SK-N-SH treated with all-trans-retinoic acid at 6 μM for 48 hours (cell line): ENCODE measurements at regions not wholly inside any gene's neighbourhood (a gene's known extent, or its start where the extent isn't known, plus 50 kb on each side); places are given as distances from the start of the nearest gene placed in this dataset.

Experiments used
- ATAC-seq: fragments of 200-7000 bp; cut with Tn5 transposase; 3 replicates; pipeline ENCODE4 v1.9.1; 2020; ENCODE audit warnings: mild to moderate bottlenecking, moderate library complexity
- BACH2 ChIP-seq: fragments of 250-450 bp; sonication (Bioruptor Pico); IDR thresholded peaks from 2 replicates; pipeline ENCODE4 v1.9.0; 2021; ENCODE audit warnings: mild to moderate bottlenecking, borderline replicate concordance
- CSDC2 ChIP-seq: fragments of 250-450 bp; sonication (Bioruptor Pico); IDR thresholded peaks from 2 replicates; pipeline ENCODE4 v1.5.0; 2020; ENCODE audit warnings: mild to moderate bottlenecking, moderate library complexity
- ESRRG ChIP-seq: fragments of 250-450 bp; sonication (Bioruptor Pico); IDR thresholded peaks from 2 replicates; pipeline ENCODE4 v1.6.1; 2021; ENCODE audit warnings: mild to moderate bottlenecking
- ISL1 ChIP-seq: fragments of 250-450 bp; sonication (Bioruptor Pico); IDR thresholded peaks from 2 replicates; pipeline ENCODE4 v2.1.2; 2022; ENCODE audit warnings: mild to moderate bottlenecking, moderate library complexity
- OSR1 ChIP-seq: fragments of 250-450 bp; sonication (Bioruptor Pico); IDR thresholded peaks from 2 replicates; pipeline ENCODE4 v1.8.0; 2022; ENCODE audit warnings: moderate library complexity, mild to moderate bottlenecking, inconsistent platforms
- PPARA ChIP-seq: fragments of 250-450 bp; sonication (Bioruptor Pico); IDR thresholded peaks from 2 replicates; pipeline ENCODE4 v1.5.0; 2020; ENCODE audit warnings: mild to moderate bottlenecking, borderline replicate concordance
- SNAI2 ChIP-seq: fragments of 250-450 bp; sonication (Bioruptor Pico); IDR thresholded peaks from 2 replicates; pipeline ENCODE4 v1.5.0; 2020; ENCODE audit warnings: mild to moderate bottlenecking, moderate library complexity
- TCF4 ChIP-seq: fragments of 250-450 bp; sonication (Bioruptor Pico); IDR thresholded peaks from 2 replicates; pipeline ENCODE4 v1.8.0; 2021; ENCODE audit warnings: mild to moderate bottlenecking, moderate library complexity, borderline replicate concordance
- ZC3H10 ChIP-seq: fragments of 250-450 bp; sonication (Bioruptor Pico); IDR thresholded peaks from 2 replicates; pipeline ENCODE4 v1.5.1; 2021; ENCODE audit warnings: mild to moderate bottlenecking, moderate library complexity
- ZFP3 ChIP-seq: fragments of 250-450 bp; sonication (Bioruptor Pico); IDR thresholded peaks from 2 replicates; pipeline ENCODE4 v1.5.0; 2020; ENCODE audit warnings: mild to moderate bottlenecking, moderate library complexity
- ZFP30 ChIP-seq: fragments of 450-650 bp; formaldehyde crosslinking; IDR thresholded peaks from 2 replicates; pipeline ENCODE4 v1.5.0; 2022; ENCODE audit warnings: mild to moderate bottlenecking, moderate library complexity
- ZNF565 ChIP-seq: fragments of 450-650 bp; formaldehyde crosslinking; conservative IDR thresholded peaks from 2 replicates; pipeline ENCODE4 v1.5.0; 2020; ENCODE audit warnings: low read depth, mild to moderate bottlenecking, moderate library complexity
- ZNF70 ChIP-seq: fragments of 450-650 bp; formaldehyde crosslinking; IDR thresholded peaks from 2 replicates; pipeline ENCODE4 v1.5.0; 2020; ENCODE audit warnings: mild to moderate bottlenecking, moderate library complexity
- ZNF8 ChIP-seq: fragments of 450-650 bp; formaldehyde crosslinking; IDR thresholded peaks from 2 replicates; pipeline ENCODE4 v1.5.0; 2020; ENCODE audit warnings: mild to moderate bottlenecking, moderate library complexity
- TF ChIP-seq, protein P1 (sequence below): fragments of 250-450 bp; sonication (Bioruptor Pico); IDR thresholded peaks from 2 replicates; pipeline ENCODE4 v1.5.0; 2020; ENCODE audit warnings: mild to moderate bottlenecking, moderate library complexity
- TF ChIP-seq, protein P2 (sequence below): fragments of 250-450 bp; sonication (Bioruptor Pico); IDR thresholded peaks from 2 replicates; pipeline ENCODE4 v1.8.0; 2020; ENCODE audit warnings: mild to moderate bottlenecking, moderate library complexity, borderline replicate concordance
- TF ChIP-seq, protein P3 (sequence below): fragments of 250-450 bp; sonication (Bioruptor Pico); IDR thresholded peaks from 2 replicates; pipeline ENCODE4 v1.5.1; 2021; ENCODE audit warnings: mild to moderate bottlenecking, moderate library complexity
- TF ChIP-seq, protein P4 (sequence below): fragments of 250-450 bp; sonication (Bioruptor Pico); IDR thresholded peaks from 2 replicates; pipeline ENCODE4 v1.8.0; 2021; ENCODE audit warnings: low read depth, mild to moderate bottlenecking, moderate library complexity, borderline replicate concordance
- TF ChIP-seq, protein P5 (sequence below): fragments of 250-450 bp; sonication (Bioruptor Pico); IDR thresholded peaks from 2 replicates; pipeline ENCODE4 v1.5.1; 2020; ENCODE audit warnings: low read depth, mild to moderate bottlenecking, moderate library complexity

DNA sequence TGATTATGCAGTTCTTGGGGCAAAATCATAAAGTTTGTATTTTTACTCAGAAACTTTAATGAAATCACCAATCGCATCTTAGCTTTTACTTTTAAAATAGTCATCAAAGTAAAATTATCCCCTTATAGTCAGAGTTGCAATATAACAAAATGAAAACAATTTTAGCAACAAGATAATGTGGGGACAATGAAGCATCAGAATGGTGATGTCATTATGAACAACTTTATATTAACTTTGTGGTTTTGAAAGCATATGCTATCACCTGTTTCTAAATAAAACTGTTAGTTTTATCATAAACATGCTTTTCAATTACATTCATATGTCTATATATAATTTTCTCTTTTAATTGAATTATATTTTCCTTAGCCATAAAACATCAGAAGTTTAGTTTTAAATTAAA lies 856.8 kb downstream of the CDH9 start:
- TF ChIP-seq ZC3H10: no peak
- TF ChIP-seq OSR1 (CRISPR knock-in tag): no peak
- TF ChIP-seq, protein P1, sequence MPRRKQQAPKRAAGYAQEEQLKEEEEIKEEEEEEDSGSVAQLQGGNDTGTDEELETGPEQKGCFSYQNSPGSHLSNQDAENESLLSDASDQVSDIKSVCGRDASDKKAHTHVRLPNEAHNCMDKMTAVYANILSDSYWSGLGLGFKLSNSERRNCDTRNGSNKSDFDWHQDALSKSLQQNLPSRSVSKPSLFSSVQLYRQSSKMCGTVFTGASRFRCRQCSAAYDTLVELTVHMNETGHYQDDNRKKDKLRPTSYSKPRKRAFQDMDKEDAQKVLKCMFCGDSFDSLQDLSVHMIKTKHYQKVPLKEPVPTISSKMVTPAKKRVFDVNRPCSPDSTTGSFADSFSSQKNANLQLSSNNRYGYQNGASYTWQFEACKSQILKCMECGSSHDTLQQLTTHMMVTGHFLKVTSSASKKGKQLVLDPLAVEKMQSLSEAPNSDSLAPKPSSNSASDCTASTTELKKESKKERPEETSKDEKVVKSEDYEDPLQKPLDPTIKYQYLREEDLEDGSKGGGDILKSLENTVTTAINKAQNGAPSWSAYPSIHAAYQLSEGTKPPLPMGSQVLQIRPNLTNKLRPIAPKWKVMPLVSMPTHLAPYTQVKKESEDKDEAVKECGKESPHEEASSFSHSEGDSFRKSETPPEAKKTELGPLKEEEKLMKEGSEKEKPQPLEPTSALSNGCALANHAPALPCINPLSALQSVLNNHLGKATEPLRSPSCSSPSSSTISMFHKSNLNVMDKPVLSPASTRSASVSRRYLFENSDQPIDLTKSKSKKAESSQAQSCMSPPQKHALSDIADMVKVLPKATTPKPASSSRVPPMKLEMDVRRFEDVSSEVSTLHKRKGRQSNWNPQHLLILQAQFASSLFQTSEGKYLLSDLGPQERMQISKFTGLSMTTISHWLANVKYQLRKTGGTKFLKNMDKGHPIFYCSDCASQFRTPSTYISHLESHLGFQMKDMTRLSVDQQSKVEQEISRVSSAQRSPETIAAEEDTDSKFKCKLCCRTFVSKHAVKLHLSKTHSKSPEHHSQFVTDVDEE (CRISPR knock-in tag): no peak
- no peak for TF ChIP-seq CSDC2 (CRISPR knock-in tag)
- TF ChIP-seq ZFP3 (CRISPR knock-in tag): no peak
- TF ChIP-seq, protein P2, sequence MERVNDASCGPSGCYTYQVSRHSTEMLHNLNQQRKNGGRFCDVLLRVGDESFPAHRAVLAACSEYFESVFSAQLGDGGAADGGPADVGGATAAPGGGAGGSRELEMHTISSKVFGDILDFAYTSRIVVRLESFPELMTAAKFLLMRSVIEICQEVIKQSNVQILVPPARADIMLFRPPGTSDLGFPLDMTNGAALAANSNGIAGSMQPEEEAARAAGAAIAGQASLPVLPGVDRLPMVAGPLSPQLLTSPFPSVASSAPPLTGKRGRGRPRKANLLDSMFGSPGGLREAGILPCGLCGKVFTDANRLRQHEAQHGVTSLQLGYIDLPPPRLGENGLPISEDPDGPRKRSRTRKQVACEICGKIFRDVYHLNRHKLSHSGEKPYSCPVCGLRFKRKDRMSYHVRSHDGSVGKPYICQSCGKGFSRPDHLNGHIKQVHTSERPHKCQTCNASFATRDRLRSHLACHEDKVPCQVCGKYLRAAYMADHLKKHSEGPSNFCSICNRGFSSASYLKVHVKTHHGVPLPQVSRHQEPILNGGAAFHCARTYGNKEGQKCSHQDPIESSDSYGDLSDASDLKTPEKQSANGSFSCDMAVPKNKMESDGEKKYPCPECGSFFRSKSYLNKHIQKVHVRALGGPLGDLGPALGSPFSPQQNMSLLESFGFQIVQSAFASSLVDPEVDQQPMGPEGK (CRISPR knock-in tag): no peak
- TF ChIP-seq, protein P3, sequence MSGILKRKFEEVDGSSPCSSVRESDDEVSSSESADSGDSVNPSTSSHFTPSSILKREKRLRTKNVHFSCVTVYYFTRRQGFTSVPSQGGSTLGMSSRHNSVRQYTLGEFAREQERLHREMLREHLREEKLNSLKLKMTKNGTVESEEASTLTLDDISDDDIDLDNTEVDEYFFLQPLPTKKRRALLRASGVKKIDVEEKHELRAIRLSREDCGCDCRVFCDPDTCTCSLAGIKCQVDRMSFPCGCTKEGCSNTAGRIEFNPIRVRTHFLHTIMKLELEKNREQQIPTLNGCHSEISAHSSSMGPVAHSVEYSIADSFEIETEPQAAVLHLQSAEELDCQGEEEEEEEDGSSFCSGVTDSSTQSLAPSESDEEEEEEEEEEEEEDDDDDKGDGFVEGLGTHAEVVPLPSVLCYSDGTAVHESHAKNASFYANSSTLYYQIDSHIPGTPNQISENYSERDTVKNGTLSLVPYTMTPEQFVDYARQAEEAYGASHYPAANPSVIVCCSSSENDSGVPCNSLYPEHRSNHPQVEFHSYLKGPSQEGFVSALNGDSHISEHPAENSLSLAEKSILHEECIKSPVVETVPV (CRISPR knock-in tag): no peak
- TF ChIP-seq ESRRG (CRISPR knock-in tag): no peak
- no peak for TF ChIP-seq ZFP30 (CRISPR knock-in tag)
- no peak for TF ChIP-seq ZNF70 (CRISPR knock-in tag)
- no peak for TF ChIP-seq BACH2 (CRISPR knock-in tag)
- no peak for TF ChIP-seq SNAI2 (CRISPR knock-in tag)
- TF ChIP-seq PPARA (CRISPR knock-in tag): no peak
- TF ChIP-seq ZNF565 (CRISPR knock-in tag): no peak
- TF ChIP-seq, protein P4, sequence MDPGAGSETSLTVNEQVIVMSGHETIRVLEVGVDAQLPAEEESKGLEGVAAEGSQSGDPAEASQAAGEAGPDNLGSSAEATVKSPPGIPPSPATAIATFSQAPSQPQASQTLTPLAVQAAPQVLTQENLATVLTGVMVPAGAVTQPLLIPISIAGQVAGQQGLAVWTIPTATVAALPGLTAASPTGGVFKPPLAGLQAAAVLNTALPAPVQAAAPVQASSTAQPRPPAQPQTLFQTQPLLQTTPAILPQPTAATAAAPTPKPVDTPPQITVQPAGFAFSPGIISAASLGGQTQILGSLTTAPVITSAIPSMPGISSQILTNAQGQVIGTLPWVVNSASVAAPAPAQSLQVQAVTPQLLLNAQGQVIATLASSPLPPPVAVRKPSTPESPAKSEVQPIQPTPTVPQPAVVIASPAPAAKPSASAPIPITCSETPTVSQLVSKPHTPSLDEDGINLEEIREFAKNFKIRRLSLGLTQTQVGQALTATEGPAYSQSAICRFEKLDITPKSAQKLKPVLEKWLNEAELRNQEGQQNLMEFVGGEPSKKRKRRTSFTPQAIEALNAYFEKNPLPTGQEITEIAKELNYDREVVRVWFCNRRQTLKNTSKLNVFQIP (CRISPR knock-in tag): no peak
- ATAC-seq: no peak

DNA sequence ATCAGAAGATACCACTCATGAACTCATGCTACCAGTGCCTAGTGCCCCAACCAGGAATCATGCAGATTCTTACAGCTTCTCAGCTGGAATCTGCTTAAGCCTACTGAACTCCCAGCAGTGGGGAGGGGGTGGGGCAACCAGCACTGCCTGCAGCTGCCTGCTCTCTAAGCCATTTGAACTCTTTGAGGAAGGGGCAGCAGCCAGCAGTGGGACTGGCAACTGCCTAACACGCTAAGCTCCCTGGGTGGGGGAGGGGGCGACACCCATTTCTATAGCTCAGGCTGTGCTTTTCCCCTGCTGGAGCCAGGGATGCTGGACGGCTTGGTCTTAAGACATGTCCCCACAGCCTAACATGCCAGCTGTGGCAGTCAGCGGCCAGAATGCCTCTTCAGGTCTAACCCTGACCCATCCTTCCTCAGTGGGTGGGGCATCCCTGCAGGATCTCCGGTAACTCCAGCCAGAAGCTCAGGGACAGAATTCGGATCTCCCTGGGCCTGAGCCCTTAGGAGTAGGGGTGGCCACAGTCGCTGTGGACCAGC lies 889.7 kb downstream of the CDH9 start:
- TF ChIP-seq, protein P2 (CRISPR knock-in tag): no peak
- TF ChIP-seq, protein P1 (CRISPR knock-in tag): no peak
- TF ChIP-seq ISL1 (CRISPR knock-in tag) (no peak), PPARA (CRISPR knock-in tag) (no peak), CSDC2 (CRISPR knock-in tag) (no peak), ZC3H10 (no peak), ESRRG (CRISPR knock-in tag) (no peak), TCF4 (CRISPR knock-in tag) (no peak), ZNF8 (CRISPR knock-in tag) (no peak), ZNF70 (CRISPR knock-in tag) (no peak), ZNF565 (CRISPR knock-in tag) (no peak), BACH2 (CRISPR knock-in tag) (no peak)
- TF ChIP-seq, protein P5, sequence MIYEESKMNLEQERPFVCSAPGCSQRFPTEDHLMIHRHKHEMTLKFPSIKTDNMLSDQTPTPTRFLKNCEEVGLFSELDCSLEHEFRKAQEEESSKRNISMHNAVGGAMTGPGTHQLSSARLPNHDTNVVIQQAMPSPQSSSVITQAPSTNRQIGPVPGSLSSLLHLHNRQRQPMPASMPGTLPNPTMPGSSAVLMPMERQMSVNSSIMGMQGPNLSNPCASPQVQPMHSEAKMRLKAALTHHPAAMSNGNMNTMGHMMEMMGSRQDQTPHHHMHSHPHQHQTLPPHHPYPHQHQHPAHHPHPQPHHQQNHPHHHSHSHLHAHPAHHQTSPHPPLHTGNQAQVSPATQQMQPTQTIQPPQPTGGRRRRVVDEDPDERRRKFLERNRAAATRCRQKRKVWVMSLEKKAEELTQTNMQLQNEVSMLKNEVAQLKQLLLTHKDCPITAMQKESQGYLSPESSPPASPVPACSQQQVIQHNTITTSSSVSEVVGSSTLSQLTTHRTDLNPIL (CRISPR knock-in tag): no peak
- TF ChIP-seq, protein P3 (CRISPR knock-in tag): no peak
- no peak for ATAC-seq
